CD14-positive monocyte (primary cell): ENCODE measurements at regions not wholly inside any gene's neighbourhood (a gene's known extent, or its start where the extent isn't known, plus 50 kb on each side); places are given as distances from the start of the nearest gene placed in this dataset.

ENCODE experiments used
- DNase-seq, 3 donors: peaks; one replicate each; pipeline ENCODE4 v3.0.0-alpha.2; 2011 to 2022
- H2AFZ ChIP-seq: 2 replicates; pipeline ENCODE4 v1.6.0; 2012; ENCODE audit warnings: mild to moderate bottlenecking, low read depth, low read length, inconsistent platforms; ENCODE audit not compliant: insufficient read depth, poor library complexity, severe bottlenecking
- H3K27ac ChIP-seq, 2 donors: 1 replicate in 1 of 2; 2 replicates in 1 of 2; pipeline ENCODE4 v1.5.1; 2012 to 2013; ENCODE audit warnings: low read length in 2 of 2, control low read depth in 1 of 2, inconsistent platforms in 1 of 2, low read depth in 1 of 2, mild to moderate bottlenecking in 1 of 2
- H3K27me3 ChIP-seq, 2 donors: one replicate each; pipeline versions ENCODE4 v1.6.0 to v1.6.1; 2011 to 2013; ENCODE audit warnings: low read length in 2 of 2; ENCODE audit not compliant: control insufficient read depth in 2 of 2, insufficient read depth in 2 of 2
- H3K36me3 ChIP-seq, 2 donors: replicated peaks in 1 of 2; 1 replicate in 1 of 2; 2 replicates in 1 of 2; pipeline versions ENCODE4 v1.5.1 to v1.6.1; 2012 to 2013; ENCODE audit warnings: low read length in 2 of 2, control low read depth in 1 of 2, inconsistent platforms in 1 of 2, mild to moderate bottlenecking in 1 of 2; ENCODE audit not compliant: insufficient read depth in 2 of 2, control insufficient read depth in 1 of 2
- H3K4me1 ChIP-seq, 2 donors: 1 replicate in 1 of 2; 2 replicates in 1 of 2; pipeline versions ENCODE4 v1.5.1 to v1.6.1; 2012 to 2013; ENCODE audit warnings: low read length in 2 of 2, control low read depth in 1 of 2, inconsistent platforms in 1 of 2, mild to moderate bottlenecking in 1 of 2, moderate library complexity in 1 of 2; ENCODE audit not compliant: insufficient read depth in 2 of 2, control insufficient read depth in 1 of 2
- H3K4me2 ChIP-seq: replicated peaks from 2 replicates; pipeline ENCODE3; 2012; ENCODE audit warnings: low read length, moderate library complexity, mild to moderate bottlenecking; ENCODE audit not compliant: poor library complexity, severe bottlenecking; ENCODE audit errors: extremely low read depth
- H3K4me3 ChIP-seq, 3 experiments: fragments of 200-600 bp in 1 of 3; sonication (generic) in 1 of 3; replicated peaks in 1 of 3; 1 replicate in 2 of 3; 2 replicates in 1 of 3; pipeline ENCODE4 v1.5.1; 2011 to 2013; ENCODE audit warnings: low read length in 3 of 3, mild to moderate bottlenecking in 3 of 3, control low read depth in 2 of 3, low read depth in 2 of 3, inconsistent platforms in 1 of 3, moderate library complexity in 1 of 3
- H3K79me2 ChIP-seq: 2 replicates; pipeline ENCODE4 v1.6.0; 2012; ENCODE audit warnings: mild to moderate bottlenecking, control low read depth, inconsistent platforms, low read length, moderate library complexity; ENCODE audit not compliant: insufficient read depth
- H3K9ac ChIP-seq: 2 replicates; pipeline ENCODE4 v1.6.0; 2017; ENCODE audit warnings: low read length, mild to moderate bottlenecking; ENCODE audit not compliant: insufficient read depth, poor library complexity, severe bottlenecking
- H3K9me3 ChIP-seq, 2 donors: replicated peaks in 1 of 2; 1 replicate in 1 of 2; 2 replicates in 1 of 2; pipeline versions ENCODE4 v1.5.1 to v1.6.1; 2012 to 2013; ENCODE audit warnings: low read length in 2 of 2, control low read depth in 1 of 2; ENCODE audit not compliant: control insufficient read depth in 1 of 2, insufficient read depth in 1 of 2
- H4K20me1 ChIP-seq: 2 replicates; pipeline ENCODE4 v1.6.0; 2012; ENCODE audit warnings: mild to moderate bottlenecking, low read length, control low read depth, moderate library complexity; ENCODE audit not compliant: insufficient read depth
- H3K27ac Mint-ChIP-seq, 7 donors: one replicate each; pipeline ENCODE4 v1.8.0; 2020; ENCODE audit warnings: mild to moderate bottlenecking in 7 of 7, mixed read lengths in 7 of 7, moderate library complexity in 6 of 7, inconsistent platforms in 2 of 7
- H3K27me3 Mint-ChIP-seq, 3 donors: one replicate each; pipeline ENCODE4 v1.8.0; 2021 to 2022; ENCODE audit warnings: low read depth in 3 of 3, mild to moderate bottlenecking in 3 of 3, mixed read lengths in 3 of 3, moderate library complexity in 3 of 3, inconsistent platforms in 1 of 3
- H3K36me3 Mint-ChIP-seq, 2 donors: one replicate each; pipeline ENCODE4 v1.8.0; 2020; ENCODE audit warnings: mixed read lengths in 2 of 2, inconsistent platforms in 1 of 2, mild to moderate bottlenecking in 1 of 2
- H3K4me1 Mint-ChIP-seq: one replicate; pipeline ENCODE4 v1.8.0; 2020; ENCODE audit warnings: mild to moderate bottlenecking, mixed read lengths
- H3K4me3 Mint-ChIP-seq, 2 donors: one replicate each; pipeline ENCODE4 v1.8.0; 2020; ENCODE audit warnings: mild to moderate bottlenecking in 2 of 2, mixed read lengths in 2 of 2, moderate library complexity in 1 of 2
- H3K9me3 Mint-ChIP-seq, 7 donors: one replicate each; pipeline ENCODE4 v1.8.0; 2020 to 2022; ENCODE audit warnings: mixed read lengths in 7 of 7, mild to moderate bottlenecking in 6 of 7, moderate library complexity in 6 of 7, inconsistent platforms in 2 of 7
- CTCF ChIP-seq: fragments of 200-600 bp; IDR thresholded peaks from one replicate; pipeline ENCODE4 v1.8.0; 2022; ENCODE audit warnings: antibody characterized with exemption, mild to moderate bottlenecking
- WGBS: methylation state at CpG from one replicate; pipeline ENCODE4 v1.1.5; 2013; ENCODE audit warnings: missing lambda C conversion rate; ENCODE audit not compliant: insufficient coverage; 5-methylcytosine and 5-hydroxymethylcytosine counted together
- intact Hi-C, 2 donors: fragments of 100-400 bp; cut with micrococcal nuclease; formaldehyde crosslinking; loops; one replicate each; pipeline versions ENCODE4 v1.15.0 to v1.15.1; 2023

DNA sequence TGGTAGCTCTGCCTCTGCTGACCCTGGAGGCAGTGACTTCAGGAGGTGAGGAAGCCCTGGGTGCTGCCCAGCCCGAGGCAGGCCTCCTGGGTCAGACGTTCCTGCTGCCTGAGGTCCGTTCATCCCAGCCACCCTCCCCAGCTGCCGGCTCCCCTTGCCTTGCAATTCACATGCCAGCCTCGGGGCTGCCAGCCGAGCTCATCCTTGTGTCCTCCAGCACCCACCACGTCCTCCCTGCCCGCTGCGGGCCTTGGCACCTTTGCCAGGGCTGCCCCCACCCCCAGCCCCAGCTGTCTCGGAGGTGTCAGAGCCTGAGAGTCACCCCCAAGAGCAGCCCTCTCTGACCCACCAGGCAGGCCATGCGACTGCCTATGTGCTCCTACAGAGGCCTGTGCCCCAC, 162.1 kb upstream of the RNF32 start:
- TF ChIP-seq CTCF = no peak
- no peaks in the 10 kb centered on the region for H3K36me3 ChIP-seq
- H3K4me3 ChIP-seq = no peak overlapping the region
- H2AFZ ChIP-seq = no peak overlapping the region
- peaks cover 9% of the 10 kb centered on the region in 2 donors for H3K4me1 ChIP-seq
- no peak overlapping the region for H3K27ac ChIP-seq
- H3K79me2 ChIP-seq = no peaks in the 10 kb centered on the region
- Mint-ChIP-seq H3K36me3 (no peaks in the 10 kb centered on the region), H3K9me3 (peaks cover 0 to 8% (median 0%) of the 10 kb centered on the region in 7 donors), H3K27me3 (peaks cover 10 to 12% (median 11%) of the 10 kb centered on the region in 3 donors), H3K4me3 (no peak overlapping the region), H3K27ac (no peak overlapping the region), H3K4me1 (peaks cover 17% of the 10 kb centered on the region)
- no peak for DNase-seq
- H3K27me3 ChIP-seq = no peaks in the 10 kb centered on the region
- H4K20me1 ChIP-seq = no peaks in the 10 kb centered on the region
- intact Hi-C loops = loop anchor here in 1 of 2 donors (10.0 kb wide), 1 partner anchor 684 kb away; no protein-coding TSS in a partner anchor
- no peak overlapping the region for H3K4me2 ChIP-seq
- no peaks in the 10 kb centered on the region for H3K9me3 ChIP-seq
- H3K9ac ChIP-seq = no peak overlapping the region
- 83% methylated on average over 8 of the region's 11 CpGs for WGBS

DNA sequence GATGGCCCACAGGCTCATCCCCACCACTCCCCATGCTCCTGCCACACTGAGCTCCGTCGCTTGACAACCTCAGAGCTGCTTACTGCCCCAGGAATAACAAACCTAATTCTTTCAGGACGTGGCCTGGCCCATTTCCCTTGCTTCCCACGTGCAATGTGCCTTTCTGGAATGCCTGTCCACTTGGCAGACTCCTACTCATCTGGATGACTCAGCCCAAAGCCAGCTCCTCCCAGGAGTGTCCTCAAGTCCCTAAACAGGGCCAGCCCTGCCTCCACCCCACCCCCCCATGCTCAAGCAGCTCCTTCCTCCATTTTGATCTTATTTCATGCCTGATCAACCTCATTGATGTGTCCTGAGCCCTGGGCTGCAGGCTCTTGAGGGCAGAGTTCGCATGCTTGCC, 164.9 kb upstream of the RNF32 start:
- no peak overlapping the region for H3K9ac ChIP-seq
- TF ChIP-seq CTCF = no peak
- no peaks in the 10 kb centered on the region for H3K36me3 ChIP-seq
- intact Hi-C loops = loop anchor here in 1 of 2 donors (10.0 kb wide), 1 partner anchor 681 kb away; no protein-coding TSS in a partner anchor
- no peak for DNase-seq
- no peak overlapping the region for H3K4me2 ChIP-seq
- no peak overlapping the region for H2AFZ ChIP-seq
- WGBS = 82% methylated on average over 5 of the region's 5 CpGs
- H3K4me3 ChIP-seq = no peak overlapping the region
- H3K9me3 ChIP-seq = no peaks in the 10 kb centered on the region
- Mint-ChIP-seq H3K27me3 (peaks cover 10 to 14% (median 13%) of the 10 kb centered on the region in 3 donors), H3K4me1 (peaks cover 16% of the 10 kb centered on the region), H3K27ac (no peak overlapping the region), H3K36me3 (no peaks in the 10 kb centered on the region), H3K4me3 (no peak overlapping the region), H3K9me3 (peaks cover 0 to 6% (median 1%) of the 10 kb centered on the region in 7 donors)
- H3K27ac ChIP-seq = no peak overlapping the region
- H3K4me1 ChIP-seq = peaks cover 9% of the 10 kb centered on the region in 2 donors
- no peaks in the 10 kb centered on the region for H3K27me3 ChIP-seq
- H4K20me1 ChIP-seq = no peaks in the 10 kb centered on the region
- H3K79me2 ChIP-seq = no peaks in the 10 kb centered on the region
